ENCODE measurements at regions not wholly inside any gene's neighbourhood (a gene's known extent, or its start where the extent isn't known, plus 50 kb on each side); places are given as distances from the start of the nearest gene placed in this dataset.

GRCh38 chr11:116137753-116138152 lies 633.5 kb upstream of the CADM1 start:
- no peak for TF ChIP-seq NFIC (IDR thresholded peaks at IDR 0.05)
- no peak for TF ChIP-seq YY1 (IDR thresholded peaks at IDR 0.05; ENCODE audit: low read depth)
- no peak for TF ChIP-seq ZBTB7A (IDR thresholded peaks at IDR 0.05; ENCODE audit: low read depth)
- TF ChIP-seq FOXM1 (IDR thresholded peaks at IDR 0.05; ENCODE audit: borderline replicate concordance, low read depth) = no peak
- no peak for TF ChIP-seq EP300 (IDR thresholded peaks at IDR 0.05; ENCODE audit: borderline replicate concordance)
- no peak for TF ChIP-seq CREB1 (IDR thresholded peaks at IDR 0.05; ENCODE audit: low read depth)
- no peak for TF ChIP-seq TEAD4 (IDR thresholded peaks at IDR 0.05)
- no peak for TF ChIP-seq MAX (IDR thresholded peaks at IDR 0.05)
- no peak for TF ChIP-seq EGR1 (IDR thresholded peaks at IDR 0.05)
- no peak for TF ChIP-seq RAD21 (IDR thresholded peaks at IDR 0.05; ENCODE audit: low read depth)
- TF ChIP-seq REST (IDR thresholded peaks at IDR 0.05; ENCODE audit: low read depth) = no peak
- TF ChIP-seq CEBPB (IDR thresholded peaks at IDR 0.05) = no peak
- TF ChIP-seq TAF1 (IDR thresholded peaks at IDR 0.05; ENCODE audit: low read depth) = no peak

- TF ChIP-seq FOXM1 (IDR thresholded peaks at IDR 0.05; ENCODE audit: borderline replicate concordance, low read depth) (no peak), TEAD4 (IDR thresholded peaks at IDR 0.05) (no peak), TCF12 (IDR thresholded peaks at IDR 0.05; ENCODE audit: low read depth) (no peak), EGR1 (IDR thresholded peaks at IDR 0.05) (no peak), TAF1 (IDR thresholded peaks at IDR 0.05; ENCODE audit: low read depth) (no peak), ZBTB7A (IDR thresholded peaks at IDR 0.05; ENCODE audit: low read depth) (no peak)
Observed at GRCh38 chr11:116136987-116137674, 632.9 kb upstream of the CADM1 start.

GRCh38 chr11:116135891-116136290 lies 631.7 kb upstream of the CADM1 start:
- TF ChIP-seq YY1 (IDR thresholded peaks at IDR 0.05; ENCODE audit: low read depth) (no peak), RAD21 (IDR thresholded peaks at IDR 0.05; ENCODE audit: low read depth) (no peak), MAX (IDR thresholded peaks at IDR 0.05) (no peak), EGR1 (IDR thresholded peaks at IDR 0.05) (no peak), CEBPB (IDR thresholded peaks at IDR 0.05) (no peak), TAF1 (IDR thresholded peaks at IDR 0.05; ENCODE audit: low read depth) (no peak), EP300 (IDR thresholded peaks at IDR 0.05; ENCODE audit: borderline replicate concordance) (no peak), ZBTB7A (IDR thresholded peaks at IDR 0.05; ENCODE audit: low read depth) (no peak), TCF12 (IDR thresholded peaks at IDR 0.05; ENCODE audit: low read depth) (no peak), USF1 (IDR thresholded peaks at IDR 0.05) (no peak)

- TF ChIP-seq CREB1 (IDR thresholded peaks at IDR 0.05; ENCODE audit: low read depth) (no peak), ZBTB7A (IDR thresholded peaks at IDR 0.05; ENCODE audit: low read depth) (no peak), USF1 (IDR thresholded peaks at IDR 0.05) (no peak), TEAD4 (IDR thresholded peaks at IDR 0.05) (no peak), REST (IDR thresholded peaks at IDR 0.05; ENCODE audit: low read depth) (no peak), FOXM1 (IDR thresholded peaks at IDR 0.05; ENCODE audit: borderline replicate concordance, low read depth) (no peak), TCF12 (IDR thresholded peaks at IDR 0.05; ENCODE audit: low read depth) (no peak), RAD21 (IDR thresholded peaks at IDR 0.05; ENCODE audit: low read depth) (no peak), CEBPB (IDR thresholded peaks at IDR 0.05) (no peak), TAF1 (IDR thresholded peaks at IDR 0.05; ENCODE audit: low read depth) (no peak), EP300 (IDR thresholded peaks at IDR 0.05; ENCODE audit: borderline replicate concordance) (no peak), MAX (IDR thresholded peaks at IDR 0.05) (no peak)
Observed at GRCh38 chr11:116134450-116134849, 630.2 kb upstream of the CADM1 start.

- TF ChIP-seq REST (IDR thresholded peaks at IDR 0.05; ENCODE audit: low read depth) = no peak
- TF ChIP-seq ZBTB7A (IDR thresholded peaks at IDR 0.05; ENCODE audit: low read depth) = no peak
- TF ChIP-seq CEBPB (IDR thresholded peaks at IDR 0.05) = no peak
- no peak for TF ChIP-seq CREB1 (IDR thresholded peaks at IDR 0.05; ENCODE audit: low read depth)
- no peak for TF ChIP-seq NFIC (IDR thresholded peaks at IDR 0.05)
- no peak for TF ChIP-seq RAD21 (IDR thresholded peaks at IDR 0.05; ENCODE audit: low read depth)
- no peak for TF ChIP-seq TEAD4 (IDR thresholded peaks at IDR 0.05)
- no peak for TF ChIP-seq USF1 (IDR thresholded peaks at IDR 0.05)
- no peak for TF ChIP-seq EP300 (IDR thresholded peaks at IDR 0.05; ENCODE audit: borderline replicate concordance)
- no peak for TF ChIP-seq MAX (IDR thresholded peaks at IDR 0.05)
- TF ChIP-seq FOXM1 (IDR thresholded peaks at IDR 0.05; ENCODE audit: borderline replicate concordance, low read depth) = no peak
- no peak for TF ChIP-seq TCF12 (IDR thresholded peaks at IDR 0.05; ENCODE audit: low read depth)
- TF ChIP-seq YY1 (IDR thresholded peaks at IDR 0.05; ENCODE audit: low read depth) = no peak
- TF ChIP-seq EGR1 (IDR thresholded peaks at IDR 0.05) = no peak
Observed at GRCh38 chr11:116132273-116132978, 628.2 kb upstream of the CADM1 start.

Measured in Ishikawa (cell line).